ENCODE measurements at regions not wholly inside any gene's neighbourhood (a gene's known extent, or its start where the extent isn't known, plus 50 kb on each side); places are given as distances from the start of the nearest gene placed in this dataset.

DNA sequence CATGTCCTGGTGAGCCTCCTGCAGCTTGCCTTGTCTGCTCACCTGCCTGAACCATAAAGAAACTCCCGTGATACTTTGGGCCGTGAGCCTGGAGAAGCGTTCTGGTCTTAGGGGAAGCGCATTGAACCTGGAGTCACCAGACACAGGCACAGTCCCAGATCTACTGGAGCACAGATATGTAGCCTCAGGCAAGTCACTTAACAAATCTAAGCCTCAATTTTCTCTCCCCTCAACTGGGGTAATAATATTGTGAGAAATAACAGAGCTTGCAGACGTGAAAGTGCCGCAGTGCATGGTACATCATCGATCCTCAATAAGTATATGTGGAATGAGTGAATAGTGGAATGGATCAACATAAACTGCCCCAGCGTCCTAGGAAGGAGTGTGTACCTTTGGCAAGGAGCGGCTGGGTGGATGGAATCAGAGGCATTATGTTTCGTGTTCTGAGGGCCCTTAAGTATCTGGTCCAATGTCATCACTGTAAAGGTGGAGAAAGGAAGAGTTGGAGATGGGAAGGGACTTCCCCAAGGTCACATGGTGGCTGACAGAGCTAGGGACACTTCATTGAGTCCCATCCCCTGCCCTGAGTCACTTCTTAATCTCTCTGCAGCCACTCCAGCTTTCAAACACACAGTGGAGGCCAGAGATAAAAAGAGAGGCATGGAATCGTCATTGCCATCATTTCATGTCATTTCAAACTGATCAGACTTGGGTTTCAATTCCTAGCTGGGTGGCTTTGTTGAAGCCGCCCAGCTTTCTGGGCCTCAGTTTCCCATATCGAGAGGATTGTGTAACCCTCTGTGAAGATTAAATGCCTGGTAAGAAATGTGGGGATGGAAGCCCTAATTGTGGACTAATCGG, 172.4 kb downstream of the DDX1 start:
- Histone ChIP-seq H3K4me2 (ENCODE audit: low read depth, low read length) (no peak overlapping the region), H3F3A (ENCODE audit: insufficient read depth, low read length) (no peaks in the 10 kb centered on the region), H3K9ac (ENCODE audit: low read length) (no peak overlapping the region), H2AFZ (ENCODE audit: low read length) (no peak overlapping the region), H3K9me3 (replicated peaks; ENCODE audit: insufficient read depth, low read length) (no peaks in the 10 kb centered on the region), H3K4me3 (ENCODE audit: low read length) (no peak overlapping the region), H3K27me3 (replicated peaks; ENCODE audit: insufficient read depth, low read length) (no peaks in the 10 kb centered on the region), H3K4me1 (ENCODE audit: low read length) (no peaks in the 10 kb centered on the region), H3K9me2 (replicated peaks; ENCODE audit: insufficient read depth, low read length) (no peaks in the 10 kb centered on the region), H3K36me3 (replicated peaks; ENCODE audit: insufficient read depth, low read length) (no peaks in the 10 kb centered on the region), H3K79me2 (ENCODE audit: low read length) (no peaks in the 10 kb centered on the region), H4K20me1 (ENCODE audit: insufficient read depth, low read length) (no peaks in the 10 kb centered on the region), H3K27ac (ENCODE audit: low read length) (no peak overlapping the region)
- TF ChIP-seq, protein P1, sequence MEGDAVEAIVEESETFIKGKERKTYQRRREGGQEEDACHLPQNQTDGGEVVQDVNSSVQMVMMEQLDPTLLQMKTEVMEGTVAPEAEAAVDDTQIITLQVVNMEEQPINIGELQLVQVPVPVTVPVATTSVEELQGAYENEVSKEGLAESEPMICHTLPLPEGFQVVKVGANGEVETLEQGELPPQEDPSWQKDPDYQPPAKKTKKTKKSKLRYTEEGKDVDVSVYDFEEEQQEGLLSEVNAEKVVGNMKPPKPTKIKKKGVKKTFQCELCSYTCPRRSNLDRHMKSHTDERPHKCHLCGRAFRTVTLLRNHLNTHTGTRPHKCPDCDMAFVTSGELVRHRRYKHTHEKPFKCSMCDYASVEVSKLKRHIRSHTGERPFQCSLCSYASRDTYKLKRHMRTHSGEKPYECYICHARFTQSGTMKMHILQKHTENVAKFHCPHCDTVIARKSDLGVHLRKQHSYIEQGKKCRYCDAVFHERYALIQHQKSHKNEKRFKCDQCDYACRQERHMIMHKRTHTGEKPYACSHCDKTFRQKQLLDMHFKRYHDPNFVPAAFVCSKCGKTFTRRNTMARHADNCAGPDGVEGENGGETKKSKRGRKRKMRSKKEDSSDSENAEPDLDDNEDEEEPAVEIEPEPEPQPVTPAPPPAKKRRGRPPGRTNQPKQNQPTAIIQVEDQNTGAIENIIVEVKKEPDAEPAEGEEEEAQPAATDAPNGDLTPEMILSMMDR (IDR thresholded peaks at IDR 0.05; ENCODE audit: low read length): no peak
- no peak for TF ChIP-seq EZH2phosphoT487 (IDR thresholded peaks at IDR 0.05; ENCODE audit: low read length)
- TF ChIP-seq EZH2 (optimal IDR thresholded peaks at IDR 0.05; ENCODE audit: low read depth, low read length): no peak
- no peak for DNase-seq

DNA sequence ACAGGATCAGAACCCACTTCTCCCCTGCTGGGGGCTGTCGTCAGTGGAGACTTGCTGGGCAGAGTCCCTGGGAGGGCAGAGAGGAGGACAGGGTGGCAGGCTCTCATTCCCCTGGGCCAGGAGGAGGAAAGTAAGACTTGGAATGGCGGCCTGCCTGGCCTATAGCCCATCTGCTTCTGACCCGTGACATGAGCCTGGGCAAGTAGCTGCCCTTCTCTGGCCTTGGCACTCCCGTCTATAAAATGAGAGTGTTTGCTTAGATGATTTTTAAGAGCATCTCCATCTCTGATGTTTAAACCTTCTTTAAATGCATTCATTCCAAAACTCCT, 173.0 kb downstream of the DDX1 start:
- H3K4me3 ChIP-seq (ENCODE audit: low read length): no peak overlapping the region
- no peak overlapping the region for H3K4me2 ChIP-seq (ENCODE audit: low read depth, low read length)
- H3F3A ChIP-seq (ENCODE audit: insufficient read depth, low read length): no peaks in the 10 kb centered on the region
- no peaks in the 10 kb centered on the region for H3K79me2 ChIP-seq (ENCODE audit: low read length)
- no peak overlapping the region for H3K27ac ChIP-seq (ENCODE audit: low read length)
- DNase-seq: no peak
- H3K9me2 ChIP-seq (replicated peaks; ENCODE audit: insufficient read depth, low read length): no peaks in the 10 kb centered on the region
- no peak overlapping the region for H2AFZ ChIP-seq (ENCODE audit: low read length)
- no peaks in the 10 kb centered on the region for H3K27me3 ChIP-seq (replicated peaks; ENCODE audit: insufficient read depth, low read length)
- H3K36me3 ChIP-seq (replicated peaks; ENCODE audit: insufficient read depth, low read length): no peaks in the 10 kb centered on the region
- H3K9ac ChIP-seq (ENCODE audit: low read length): no peak overlapping the region
- TF ChIP-seq, protein P1 (IDR thresholded peaks at IDR 0.05; ENCODE audit: low read length): no peak
- TF ChIP-seq EZH2phosphoT487 (IDR thresholded peaks at IDR 0.05; ENCODE audit: low read length) (no peak), EZH2 (optimal IDR thresholded peaks at IDR 0.05; ENCODE audit: low read depth, low read length) (no peak)
- H3K9me3 ChIP-seq (replicated peaks; ENCODE audit: insufficient read depth, low read length): no peaks in the 10 kb centered on the region
- H4K20me1 ChIP-seq (ENCODE audit: insufficient read depth, low read length): no peaks in the 10 kb centered on the region
- no peaks in the 10 kb centered on the region for H3K4me1 ChIP-seq (ENCODE audit: low read length)

DNA sequence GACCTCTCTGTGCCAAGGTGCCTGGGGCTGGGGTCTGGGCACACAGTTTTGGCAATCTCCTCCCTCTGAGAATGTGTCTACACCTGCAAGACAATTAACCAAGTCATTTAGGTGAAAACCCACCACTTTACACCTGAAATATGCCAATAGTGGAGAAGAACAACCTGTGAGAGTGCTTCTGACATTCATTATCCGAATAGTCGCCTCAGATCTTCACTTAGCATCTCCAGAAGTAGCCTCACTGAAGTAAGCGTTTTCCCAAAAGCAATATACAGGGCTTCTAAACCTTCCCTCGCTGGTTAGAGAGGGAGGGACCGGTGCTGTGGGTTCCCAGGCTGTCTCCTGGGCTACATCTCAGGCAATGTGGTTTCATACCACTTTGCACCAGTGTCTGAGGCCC, 173.5 kb downstream of the DDX1 start:
- no peak for DNase-seq
- no peak overlapping the region for H3K27ac ChIP-seq (ENCODE audit: low read length)
- no peaks in the 10 kb centered on the region for H3K36me3 ChIP-seq (replicated peaks; ENCODE audit: insufficient read depth, low read length)
- H3K79me2 ChIP-seq (ENCODE audit: low read length): no peaks in the 10 kb centered on the region
- TF ChIP-seq, protein P1 (IDR thresholded peaks at IDR 0.05; ENCODE audit: low read length): no peak
- no peak for TF ChIP-seq EZH2phosphoT487 (IDR thresholded peaks at IDR 0.05; ENCODE audit: low read length)
- TF ChIP-seq EZH2 (optimal IDR thresholded peaks at IDR 0.05; ENCODE audit: low read depth, low read length): no peak
- no peaks in the 10 kb centered on the region for H3F3A ChIP-seq (ENCODE audit: insufficient read depth, low read length)
- H3K9me3 ChIP-seq (replicated peaks; ENCODE audit: insufficient read depth, low read length): no peaks in the 10 kb centered on the region
- no peak overlapping the region for H2AFZ ChIP-seq (ENCODE audit: low read length)
- no peak overlapping the region for H3K4me2 ChIP-seq (ENCODE audit: low read depth, low read length)
- no peaks in the 10 kb centered on the region for H3K27me3 ChIP-seq (replicated peaks; ENCODE audit: insufficient read depth, low read length)
- no peak overlapping the region for H3K9ac ChIP-seq (ENCODE audit: low read length)
- no peaks in the 10 kb centered on the region for H4K20me1 ChIP-seq (ENCODE audit: insufficient read depth, low read length)
- H3K4me1 ChIP-seq (ENCODE audit: low read length): no peaks in the 10 kb centered on the region
- no peak overlapping the region for H3K4me3 ChIP-seq (ENCODE audit: low read length)
- no peaks in the 10 kb centered on the region for H3K9me2 ChIP-seq (replicated peaks; ENCODE audit: insufficient read depth, low read length)
